ENCODE measurements at regions not wholly inside any gene's neighbourhood (a gene's known extent, or its start where the extent isn't known, plus 50 kb on each side); places are given as distances from the start of the nearest gene placed in this dataset.

GRCh38 chr2:22703286-22703920, 681.6 kb upstream of the KLHL29 start:
- Histone ChIP-seq H3K4me2 (ENCODE audit: low read depth, low read length) (no peak overlapping the region), H3K79me2 (ENCODE audit: insufficient read depth, low read length) (no peaks in the 10 kb centered on the region), H3K4me1 (ENCODE audit: insufficient read depth, low read length) (no peaks in the 10 kb centered on the region), H3K36me3 (replicated peaks in 1 of 2; ENCODE audit: control insufficient read depth in 1 of 2, insufficient read depth in 2 of 2, low read length in 2 of 2) (no peaks in the 10 kb centered on the region), H3K27ac (ENCODE audit: extremely low read length, insufficient read depth, low read length) (no peak overlapping the region), H3K9me3 (ENCODE audit: low read length) (peaks cover 86% of the 10 kb centered on the region), H3K9ac (ENCODE audit: insufficient read depth, low read depth, low read length) (no peak overlapping the region), H2AFZ (ENCODE audit: low read length) (no peak overlapping the region), H3K4me3 (replicated peaks in 1 of 3; ENCODE audit: insufficient read depth in 1 of 3, low read depth in 2 of 3, low read length in 3 of 3) (no peak overlapping the region), H3K27me3 (ENCODE audit: control insufficient read depth in 1 of 2, insufficient read depth in 2 of 2, low read length in 2 of 2) (no peaks in the 10 kb centered on the region), H4K20me1 (ENCODE audit: insufficient read depth, low read length) (no peaks in the 10 kb centered on the region)
- ChIA-PET POLR2A (no interaction called here), CTCF (ENCODE audit: low intra/inter-chr PET ratio, low total read pairs) (no interaction called here)
- in situ Hi-C loops (cut with HindIII; ENCODE audit: extremely low pct_ligation_motif_present, low pct_unique_long_range_greater_than_20kb) (no loop called here), intact Hi-C loops (cut with micrococcal nuclease; ENCODE audit: unreplicated experiment) (no loop called here)
- FAIRE-seq (no peak), DNase-seq (ENCODE audit: low spot score) (no peak), ATAC-seq (no peak)
- 17% methylated on average over 1 of the region's 1 CpG for WGBS (ENCODE audit: low lambda C conversion rate)
- no TSS peak for BruUV-seq (replicated peaks)
- TF ChIP-seq ZKSCAN8 (CRISPR knock-in tag; IDR thresholded peaks at IDR 0.05; ENCODE audit: borderline replicate concordance) (no peak), ZNF143 (CRISPR knock-in tag; IDR thresholded peaks at IDR 0.05) (no peak), AGO1 (IDR thresholded peaks at IDR 0.05; ENCODE audit: low read depth, low read length, poor library complexity, severe bottlenecking) (no peak), MTA1 (CRISPR knock-in tag; IDR thresholded peaks at IDR 0.05; ENCODE audit: borderline replicate concordance) (no peak), REXO4 (CRISPR knock-in tag; IDR thresholded peaks at IDR 0.05; ENCODE audit: borderline replicate concordance) (no peak), E2F5 (CRISPR knock-in tag; conservative IDR thresholded peaks at IDR 0.05) (no peak), ZNF879 (CRISPR knock-in tag; IDR thresholded peaks at IDR 0.05) (no peak), ZNF441 (CRISPR knock-in tag; IDR thresholded peaks at IDR 0.05; ENCODE audit: borderline replicate concordance) (no peak), ZNF850 (CRISPR knock-in tag; conservative IDR thresholded peaks at IDR 0.05) (no peak), ZNF619 (CRISPR knock-in tag; IDR thresholded peaks at IDR 0.05) (no peak), STAT5B (CRISPR knock-in tag; IDR thresholded peaks at IDR 0.05) (no peak)
- TF ChIP-seq, protein P1, sequence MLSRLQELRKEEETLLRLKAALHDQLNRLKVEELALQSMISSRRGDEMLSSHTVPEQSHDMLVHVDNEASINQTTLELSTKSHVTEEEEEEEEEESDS (CRISPR knock-in tag; IDR thresholded peaks at IDR 0.05; ENCODE audit: borderline replicate concordance): no peak
- TF ChIP-seq, protein P2, sequence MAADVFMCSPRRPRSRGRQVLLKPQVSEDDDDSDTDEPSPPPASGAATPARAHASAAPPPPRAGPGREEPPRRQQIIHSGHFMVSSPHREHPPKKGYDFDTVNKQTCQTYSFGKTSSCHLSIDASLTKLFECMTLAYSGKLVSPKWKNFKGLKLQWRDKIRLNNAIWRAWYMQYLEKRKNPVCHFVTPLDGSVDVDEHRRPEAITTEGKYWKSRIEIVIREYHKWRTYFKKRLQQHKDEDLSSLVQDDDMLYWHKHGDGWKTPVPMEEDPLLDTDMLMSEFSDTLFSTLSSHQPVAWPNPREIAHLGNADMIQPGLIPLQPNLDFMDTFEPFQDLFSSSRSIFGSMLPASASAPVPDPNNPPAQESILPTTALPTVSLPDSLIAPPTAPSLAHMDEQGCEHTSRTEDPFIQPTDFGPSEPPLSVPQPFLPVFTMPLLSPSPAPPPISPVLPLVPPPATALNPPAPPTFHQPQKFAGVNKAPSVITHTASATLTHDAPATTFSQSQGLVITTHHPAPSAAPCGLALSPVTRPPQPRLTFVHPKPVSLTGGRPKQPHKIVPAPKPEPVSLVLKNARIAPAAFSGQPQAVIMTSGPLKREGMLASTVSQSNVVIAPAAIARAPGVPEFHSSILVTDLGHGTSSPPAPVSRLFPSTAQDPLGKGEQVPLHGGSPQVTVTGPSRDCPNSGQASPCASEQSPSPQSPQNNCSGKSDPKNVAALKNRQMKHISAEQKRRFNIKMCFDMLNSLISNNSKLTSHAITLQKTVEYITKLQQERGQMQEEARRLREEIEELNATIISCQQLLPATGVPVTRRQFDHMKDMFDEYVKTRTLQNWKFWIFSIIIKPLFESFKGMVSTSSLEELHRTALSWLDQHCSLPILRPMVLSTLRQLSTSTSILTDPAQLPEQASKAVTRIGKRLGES (CRISPR knock-in tag; IDR thresholded peaks at IDR 0.05; ENCODE audit: borderline replicate concordance): no peak

All from HepG2 (cell line).